GM19397 (cell line): ENCODE measurements at regions not wholly inside any gene's neighbourhood (a gene's known extent, or its start where the extent isn't known, plus 50 kb on each side); places are given as distances from the start of the nearest gene placed in this dataset.

Experiments
- ATAC-seq: cut with Tn5 transposase; IDR thresholded peaks from one replicate; pipeline ENCODE4 v1.9.1; 2021; ENCODE audit warnings: mild to moderate bottlenecking, moderate library complexity; ENCODE audit not compliant: unreplicated experiment

DNA sequence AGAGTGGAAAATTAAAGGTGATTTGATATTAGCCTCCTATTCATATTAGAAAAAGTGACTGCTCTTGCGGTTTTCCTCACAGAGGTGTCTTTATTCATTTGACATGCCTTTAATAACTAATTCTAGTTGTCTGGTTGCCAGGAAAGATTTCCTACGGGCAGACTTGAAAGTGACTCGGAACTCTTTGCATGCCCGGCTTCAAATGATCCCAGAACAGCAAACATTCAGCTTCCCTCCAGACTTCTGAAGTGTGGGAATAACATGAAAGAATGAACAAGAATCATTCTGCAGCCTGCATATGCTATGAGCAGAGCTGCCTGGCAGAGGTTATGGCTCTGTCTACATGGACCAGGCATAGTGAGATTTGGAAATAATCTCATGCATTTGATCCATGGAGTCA lies 89.6 kb upstream of the PKDCC start:
- ATAC-seq = no peak

DNA sequence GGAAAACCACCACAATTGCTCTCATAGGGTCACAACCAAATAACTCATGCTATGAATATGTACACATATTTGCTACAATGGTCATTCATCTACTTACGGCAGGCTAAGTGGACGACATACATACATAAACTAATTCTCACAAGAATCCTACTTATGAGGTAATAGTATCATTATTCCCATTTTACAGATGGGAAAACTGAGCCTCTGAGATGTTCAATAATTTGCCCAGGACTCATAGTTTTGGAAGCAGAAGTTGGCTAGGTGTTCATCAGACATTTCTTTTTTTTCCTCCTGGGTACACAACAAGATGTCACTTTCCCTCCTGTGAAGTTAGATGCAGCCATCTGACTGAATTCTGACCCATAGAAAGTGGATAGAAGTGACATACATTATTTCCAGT lies 89.0 kb upstream of the PKDCC start:
- no peak for ATAC-seq

DNA sequence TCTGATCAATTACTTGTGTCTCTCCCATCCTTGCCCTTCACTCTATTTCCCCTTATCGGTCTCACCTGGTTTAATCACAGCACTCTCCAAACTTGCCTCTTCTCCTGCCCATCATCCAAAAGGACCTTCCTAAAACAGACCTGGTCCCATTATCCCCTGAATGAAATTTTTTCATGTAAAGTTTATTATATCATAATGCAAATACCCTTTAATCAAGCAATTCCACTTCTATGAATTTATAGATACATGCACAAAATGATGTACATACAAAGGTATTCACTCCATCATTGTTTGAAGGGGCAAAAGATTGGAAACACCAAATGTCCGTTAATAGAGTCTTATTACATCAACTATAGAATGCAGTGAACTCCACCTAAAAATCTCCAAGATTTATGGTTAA lies 88.1 kb upstream of the PKDCC start:
- no peak for ATAC-seq

DNA sequence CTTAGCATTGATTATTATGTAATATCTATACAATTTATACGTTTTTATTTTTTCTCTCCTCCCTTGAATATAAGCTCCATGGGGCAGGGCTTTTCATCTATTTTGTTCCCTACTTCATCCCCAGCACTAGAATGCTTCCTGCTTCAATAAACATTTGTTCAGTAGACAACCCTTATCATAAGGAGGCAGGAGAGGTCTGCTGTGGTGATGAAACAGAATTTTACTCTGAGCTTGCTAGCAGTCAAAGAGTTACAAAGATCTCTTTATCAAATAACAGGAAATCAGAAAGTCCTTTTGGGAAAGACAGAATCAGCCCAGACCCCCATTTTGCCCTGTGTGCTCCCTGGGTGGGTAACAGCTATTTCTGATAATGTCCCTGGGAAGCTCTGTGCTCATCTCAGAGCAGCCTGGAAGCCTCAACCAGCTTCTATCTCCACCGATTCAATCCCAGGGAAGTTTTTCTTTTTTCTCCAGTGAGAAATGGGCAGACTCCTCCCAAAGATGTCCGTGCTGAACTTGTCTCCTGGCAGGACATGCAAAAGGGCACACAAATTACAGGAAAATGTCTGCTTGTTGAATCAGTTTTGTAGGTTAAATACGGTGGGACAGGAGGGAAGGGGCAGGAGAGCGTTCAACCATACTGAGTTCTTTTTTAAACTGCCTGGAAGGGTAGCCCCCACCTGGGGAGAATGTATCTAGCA lies 84.7 kb upstream of the PKDCC start:
- no peak for ATAC-seq

DNA sequence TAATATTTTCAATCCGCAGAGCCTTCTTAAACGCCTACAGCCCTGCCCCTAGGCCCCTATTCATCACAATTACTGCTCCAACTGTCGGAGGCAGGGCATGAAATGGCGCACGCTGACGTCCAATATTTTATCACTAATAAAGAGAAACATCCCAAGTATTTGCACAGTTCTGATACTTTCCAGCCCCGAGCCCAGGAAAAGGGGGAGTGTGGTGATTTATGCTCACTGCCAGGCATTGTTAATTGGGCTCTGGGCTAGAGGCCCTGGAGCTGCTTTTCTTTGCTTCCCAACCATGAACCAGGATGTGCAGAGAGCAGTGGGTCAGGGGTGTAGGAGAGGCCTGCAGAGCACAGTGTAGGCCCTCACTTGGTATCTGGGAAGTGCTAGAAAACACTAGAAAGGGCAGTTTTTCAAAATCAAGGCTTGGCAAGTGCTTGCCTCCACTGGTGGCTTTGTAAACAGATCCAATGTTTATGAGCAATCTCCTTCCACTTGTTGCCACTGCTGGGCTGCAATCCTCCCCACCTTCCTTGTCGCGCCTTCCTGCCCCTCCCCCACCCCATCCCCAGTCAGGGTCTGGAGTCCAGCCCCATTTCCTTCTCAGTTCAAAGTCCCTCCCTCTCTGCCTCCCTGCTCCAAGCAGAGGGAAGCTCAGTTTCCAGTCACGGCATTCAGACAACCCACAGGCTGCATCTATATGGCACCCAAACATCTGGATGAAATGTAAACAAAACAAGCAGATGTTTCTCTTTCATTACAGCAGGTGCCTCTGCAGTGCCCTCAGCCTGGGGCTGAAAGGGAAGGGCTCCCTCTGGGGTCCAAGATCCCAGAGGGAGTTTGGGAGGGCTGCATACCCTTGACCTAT lies 83.9 kb upstream of the PKDCC start:
- no peak for ATAC-seq

DNA sequence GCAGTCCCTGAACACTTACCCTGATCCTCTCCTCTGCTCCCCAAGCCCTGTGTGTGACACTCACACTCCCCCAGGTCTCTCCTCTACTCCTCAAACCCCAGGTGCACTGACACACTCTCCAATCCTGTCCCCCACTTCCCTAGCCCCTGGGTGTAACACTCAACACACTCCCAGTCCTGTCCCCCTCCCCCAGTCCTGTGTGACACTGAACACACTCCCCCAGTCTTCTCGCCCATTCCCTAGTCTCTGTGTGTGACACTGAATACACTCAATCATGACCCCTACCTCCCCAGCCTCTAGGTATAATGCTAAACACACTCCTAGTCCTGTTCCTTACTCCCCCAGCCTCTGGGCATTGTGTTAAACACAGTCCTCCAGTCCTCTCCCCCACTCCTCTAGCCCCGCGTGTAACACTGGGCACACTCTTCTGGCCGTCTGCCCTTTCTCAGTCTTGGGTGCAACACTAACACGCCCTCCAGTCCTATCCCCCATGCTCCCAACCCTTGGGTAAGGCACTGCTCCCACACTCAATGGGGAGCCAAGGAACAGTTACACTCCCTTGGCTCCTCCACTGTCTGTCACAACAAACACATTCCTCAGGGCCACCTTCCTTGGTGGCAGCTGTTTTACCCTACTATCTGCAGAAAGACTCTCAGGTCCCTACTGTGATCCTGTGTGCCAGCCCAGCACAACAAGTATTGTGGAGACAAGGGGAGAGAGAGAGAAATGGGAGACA lies 82.5 kb upstream of the PKDCC start:
- no peak for ATAC-seq

DNA sequence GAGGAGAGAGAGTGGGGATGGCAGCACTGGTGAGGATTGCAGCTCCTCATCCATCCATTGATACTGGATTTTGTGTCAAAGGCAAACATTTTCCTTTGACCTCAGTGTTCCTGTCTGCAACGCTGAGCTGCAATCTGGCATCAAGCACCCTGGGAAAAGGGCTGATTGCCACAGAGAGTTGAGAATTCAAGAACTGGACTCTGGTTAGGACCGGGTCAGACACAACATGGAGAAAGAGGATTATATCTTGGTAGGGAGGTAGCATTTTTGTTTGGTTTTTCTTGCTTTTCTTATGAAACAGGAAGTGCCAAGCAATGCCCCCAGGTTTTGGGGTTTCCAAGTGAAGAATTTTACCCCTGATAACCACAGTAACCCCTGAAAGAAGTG lies 81.9 kb upstream of the PKDCC start:
- no peak for ATAC-seq

DNA sequence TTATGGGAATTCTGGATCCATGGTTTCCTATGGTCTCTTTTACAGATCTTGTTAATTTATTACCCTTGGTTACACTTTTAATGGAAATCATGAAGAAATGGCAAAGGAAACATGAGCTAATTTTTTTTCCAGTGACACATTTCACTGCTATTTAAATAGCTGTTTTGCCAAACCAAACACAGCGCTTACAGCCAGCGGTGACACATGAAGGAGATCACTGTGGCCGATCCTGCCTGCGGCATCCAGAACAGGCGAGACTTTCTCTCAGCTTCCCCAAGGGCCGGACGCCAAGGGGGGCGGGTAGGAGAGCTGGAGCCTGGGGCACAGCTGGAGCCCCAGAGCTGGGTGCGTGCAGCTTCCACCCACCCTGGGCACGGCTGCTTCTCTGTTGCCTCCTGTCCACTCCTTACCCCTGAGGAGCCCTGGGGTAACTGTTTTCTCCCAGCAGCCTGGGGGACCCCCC lies 81.4 kb upstream of the PKDCC start:
- no peak for ATAC-seq

DNA sequence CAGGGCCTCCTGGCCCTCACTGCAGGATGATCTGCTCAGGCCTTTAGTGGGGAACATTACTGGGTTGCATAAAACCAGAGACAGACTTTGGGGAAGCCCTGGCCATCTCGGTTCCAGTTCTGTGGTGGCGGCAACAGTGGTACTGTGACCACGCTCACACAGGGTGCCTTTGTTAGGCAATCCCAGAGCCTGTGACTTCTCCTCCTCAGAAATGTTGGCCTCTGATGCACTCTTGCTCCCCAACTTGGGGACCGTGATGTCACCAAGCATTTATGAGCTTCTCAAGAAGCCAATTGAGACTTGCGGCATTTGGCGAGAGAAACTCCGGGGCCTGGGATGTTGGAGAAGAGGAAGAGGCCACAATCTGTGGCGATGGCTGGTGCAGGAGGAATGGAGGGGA lies 80.9 kb upstream of the PKDCC start:
- ATAC-seq = no peak

DNA sequence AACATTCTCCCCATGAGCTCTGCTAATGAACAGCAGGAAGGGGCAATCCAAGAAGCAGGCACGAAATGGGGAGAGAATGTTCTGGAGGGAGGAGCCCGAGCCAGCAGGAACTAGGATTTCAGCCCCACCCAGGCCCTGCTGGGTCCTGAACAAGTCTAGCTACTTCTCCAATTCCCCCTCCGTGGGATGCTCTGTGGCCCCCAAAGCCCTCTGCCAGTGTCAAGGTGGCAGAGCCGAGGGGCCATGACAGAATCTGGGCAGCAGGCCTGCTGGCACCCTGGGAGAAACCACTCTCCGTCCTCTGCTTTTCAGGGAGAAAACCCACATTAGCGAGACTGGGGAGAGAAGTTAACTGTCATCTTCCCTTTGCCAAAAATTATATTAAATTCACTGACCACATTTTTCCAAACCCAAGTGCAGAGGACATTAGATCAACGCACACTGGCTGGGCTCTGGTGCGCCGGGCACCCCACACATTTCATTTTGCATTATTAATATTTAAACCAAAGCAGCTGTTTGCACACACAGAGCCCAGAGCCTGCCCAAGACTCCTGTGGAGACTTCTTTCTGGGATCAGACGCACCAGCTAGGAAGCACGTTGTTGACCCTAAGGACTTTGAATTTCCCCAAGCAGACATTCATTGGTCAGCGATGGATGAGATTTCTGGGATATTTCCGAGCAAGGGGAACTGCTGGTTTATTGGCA lies 80.2 kb upstream of the PKDCC start:
- no peak for ATAC-seq

DNA sequence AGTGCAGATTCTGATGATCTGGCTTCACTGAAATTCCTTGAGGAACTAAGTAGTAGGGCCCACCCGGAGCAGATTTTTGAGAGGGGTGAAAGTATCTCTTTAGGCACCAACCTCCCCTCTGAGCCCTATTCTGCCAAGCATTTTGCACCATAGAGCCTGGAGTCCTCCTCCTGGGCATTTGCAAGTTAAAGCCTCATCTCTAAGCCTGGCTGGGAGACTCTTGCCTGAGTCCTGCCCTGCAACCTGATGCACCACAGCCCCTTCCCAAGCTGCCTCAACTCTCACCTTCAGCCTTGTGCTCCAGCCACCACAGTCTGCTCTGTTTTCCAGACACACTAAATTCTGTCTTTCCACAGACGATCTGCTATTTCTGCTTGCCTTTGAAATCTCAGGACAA lies 79.6 kb upstream of the PKDCC start:
- no peak for ATAC-seq

DNA sequence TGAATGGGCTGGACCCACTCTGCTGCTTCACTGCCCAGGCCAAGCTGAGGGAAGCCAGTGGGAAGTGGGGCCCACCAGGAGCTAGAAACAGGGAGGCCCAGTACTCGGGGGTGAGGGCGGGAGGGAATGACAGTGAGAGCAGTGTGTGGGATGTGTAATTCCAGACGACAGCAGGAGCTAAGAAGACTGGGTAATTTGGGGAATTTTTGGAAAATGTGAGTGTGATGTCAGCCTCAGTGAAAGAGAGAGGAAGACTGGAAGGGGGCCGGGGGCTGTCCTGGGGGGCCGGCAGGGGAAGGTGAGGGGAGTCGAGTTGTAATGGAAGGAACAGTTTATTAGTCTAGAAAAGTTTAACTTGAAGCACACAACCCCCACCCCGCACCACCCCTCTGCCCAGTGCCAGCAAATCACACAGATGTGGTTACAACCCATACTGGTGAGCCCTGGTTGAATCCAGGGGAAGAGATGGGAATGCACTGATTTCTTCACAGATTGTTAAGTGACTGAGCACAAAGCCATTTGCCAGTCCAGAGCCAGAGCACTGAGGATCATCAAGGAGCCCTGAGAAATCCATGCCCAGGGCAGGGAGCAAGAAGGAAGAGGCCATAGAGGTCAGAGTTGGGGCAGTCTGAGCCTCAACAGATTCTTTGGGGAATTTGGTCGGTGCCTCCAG lies 76.7 kb upstream of the PKDCC start:
- ATAC-seq = no peak

DNA sequence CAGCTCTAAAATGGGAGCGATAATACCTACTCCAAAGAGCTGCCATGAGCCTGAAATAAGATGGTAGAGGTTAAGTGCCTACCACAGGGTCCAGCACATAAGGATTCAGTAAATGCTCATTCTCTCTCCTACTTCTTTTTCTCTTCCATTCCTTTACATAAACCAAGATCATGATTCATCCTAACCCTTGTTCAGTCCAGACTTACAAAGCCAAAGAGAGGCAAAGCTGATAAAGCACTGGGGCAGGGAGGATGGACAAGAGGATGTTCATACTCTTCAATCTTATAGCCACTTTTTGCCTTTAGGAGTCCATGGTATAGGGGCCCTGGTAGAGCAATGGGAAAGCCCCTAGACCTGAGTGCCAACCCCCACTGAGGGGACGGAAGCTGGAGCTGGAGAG lies 75.6 kb upstream of the PKDCC start:
- no peak for ATAC-seq

DNA sequence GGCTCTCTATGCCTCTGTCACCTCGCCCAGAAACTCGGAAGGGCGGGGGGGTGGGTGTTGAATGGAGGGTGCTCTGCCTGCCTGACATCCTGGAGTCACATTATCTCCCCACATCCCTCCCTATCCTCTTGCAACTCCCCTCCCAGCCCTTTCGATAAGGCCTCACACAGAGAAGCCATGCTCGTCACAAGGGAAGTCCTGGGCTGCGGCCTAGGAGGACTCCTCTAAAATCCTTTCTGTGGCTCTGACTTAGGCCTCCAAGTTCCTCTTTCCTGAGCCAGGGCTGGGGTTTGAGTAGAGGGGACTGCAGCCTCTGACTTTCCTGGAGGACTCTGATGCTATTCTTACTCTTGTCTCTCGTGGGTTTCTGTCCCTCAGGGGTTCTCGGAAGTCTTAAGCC lies 75.0 kb upstream of the PKDCC start:
- no peak for ATAC-seq

DNA sequence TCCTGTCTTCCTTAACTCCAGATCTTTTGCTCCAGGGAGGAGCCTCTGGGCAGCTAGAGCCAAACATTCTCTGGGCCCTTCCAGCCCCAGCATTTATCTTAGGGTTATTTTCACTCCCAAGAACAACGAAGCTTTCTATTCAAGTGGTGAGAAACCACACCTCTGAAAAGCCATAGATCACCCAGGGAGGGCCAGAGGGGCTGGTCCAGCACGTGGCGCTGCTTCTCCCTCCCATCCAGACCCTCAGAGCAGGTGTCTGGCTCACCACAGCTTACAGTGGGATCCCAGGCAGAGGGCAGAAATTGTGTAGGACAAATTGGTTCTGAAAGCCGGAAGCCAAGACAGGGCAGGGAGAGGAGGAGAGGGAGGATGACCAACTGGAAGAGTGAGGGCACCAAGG lies 74.0 kb upstream of the PKDCC start:
- ATAC-seq = no peak

DNA sequence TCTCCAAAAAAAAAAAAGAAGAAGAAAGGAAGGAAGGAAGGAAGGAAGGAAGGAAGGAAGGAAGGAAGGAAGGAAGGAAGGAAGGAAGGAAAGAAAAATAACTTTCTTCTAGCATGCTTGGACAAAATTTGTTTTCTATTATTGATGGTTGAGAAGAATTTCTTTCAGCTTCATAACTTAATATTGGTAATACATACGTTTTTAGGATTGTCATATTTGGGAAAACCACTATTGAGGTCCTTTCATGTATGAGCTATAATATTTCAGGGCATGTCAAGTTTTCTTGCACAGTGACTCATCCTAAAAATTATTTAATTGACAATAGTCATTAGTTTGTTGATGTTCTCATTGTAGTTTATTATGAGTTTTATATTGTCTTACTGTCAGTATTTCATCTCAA lies 66.4 kb upstream of the PKDCC start:
- ATAC-seq = no peak

DNA sequence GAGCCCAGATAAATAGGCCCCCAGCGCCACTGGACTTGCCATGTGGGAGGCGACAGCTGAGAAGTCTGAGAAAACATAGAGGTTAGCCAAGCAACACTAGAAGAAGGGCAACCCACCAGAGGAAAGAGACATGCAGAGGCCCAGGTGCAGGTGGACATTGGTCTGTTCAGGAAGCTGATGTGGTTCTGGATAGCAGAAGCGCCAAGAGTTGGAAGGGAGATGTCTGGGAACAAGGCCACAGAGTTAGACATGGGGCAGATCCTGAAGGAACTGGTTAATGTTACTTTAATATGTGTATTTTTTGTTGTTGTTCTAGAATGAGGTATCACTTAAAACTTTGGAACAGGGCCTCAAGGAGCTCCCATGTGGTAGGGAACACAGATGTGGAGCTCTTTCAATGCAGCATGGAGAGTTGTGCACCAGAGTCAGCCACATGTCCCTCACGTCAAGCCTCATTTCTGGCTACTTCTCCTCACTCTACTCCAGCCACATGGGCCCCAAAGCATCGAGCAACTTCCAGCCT lies 62.2 kb upstream of the PKDCC start:
- no peak for ATAC-seq

DNA sequence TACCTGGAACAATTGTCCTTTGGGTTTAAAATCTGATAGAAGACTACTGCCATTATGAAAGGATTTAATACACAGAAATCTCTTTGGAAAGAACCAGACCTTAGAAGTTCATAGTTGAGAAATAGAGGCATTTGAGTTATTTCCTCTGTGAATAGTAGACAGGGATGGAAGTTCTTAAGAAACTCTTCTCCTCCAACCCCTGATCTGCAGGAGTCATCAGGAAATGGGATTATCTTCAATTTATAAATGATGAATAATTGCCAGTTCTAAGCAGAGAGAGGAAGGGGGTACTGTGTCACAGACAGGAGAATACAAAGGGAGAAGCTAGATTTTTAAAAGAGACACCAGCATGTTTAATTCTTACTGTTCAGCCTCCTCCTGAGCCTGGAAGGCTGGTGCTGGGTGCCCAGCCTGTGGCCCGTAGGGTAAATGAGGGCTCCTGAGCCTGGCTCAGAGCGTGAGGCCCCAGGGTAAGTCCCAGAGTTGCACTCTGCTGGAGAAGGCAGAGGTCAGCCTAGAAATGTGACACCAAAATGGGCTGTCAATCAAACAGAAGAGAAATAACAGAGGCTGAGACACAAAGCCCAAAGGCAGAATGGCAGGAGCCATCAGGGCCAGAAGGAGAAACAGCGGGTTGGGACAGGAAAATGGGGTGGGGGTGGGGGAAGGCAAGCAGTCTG lies 58.2 kb upstream of the PKDCC start:
- ATAC-seq = no peak

DNA sequence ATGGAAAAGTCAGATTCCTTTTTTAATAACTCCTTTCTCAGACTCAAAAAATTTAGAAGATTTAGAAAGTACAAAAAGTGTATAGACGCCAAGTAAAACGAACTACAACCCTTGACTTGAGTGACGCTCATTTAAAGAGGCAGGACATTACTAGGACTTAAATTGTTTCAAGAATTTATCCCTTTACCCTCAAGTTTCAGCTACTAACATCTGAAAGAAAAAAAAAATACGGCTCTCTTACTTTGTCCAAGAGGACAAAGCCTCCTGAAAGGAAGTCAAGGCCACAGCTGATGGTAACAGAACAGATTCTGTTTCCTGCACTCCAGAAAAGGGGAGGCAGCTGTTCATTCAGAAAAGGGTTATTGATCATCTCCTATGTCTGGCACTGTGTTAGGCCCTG lies 57.6 kb upstream of the PKDCC start:
- ATAC-seq = no peak

DNA sequence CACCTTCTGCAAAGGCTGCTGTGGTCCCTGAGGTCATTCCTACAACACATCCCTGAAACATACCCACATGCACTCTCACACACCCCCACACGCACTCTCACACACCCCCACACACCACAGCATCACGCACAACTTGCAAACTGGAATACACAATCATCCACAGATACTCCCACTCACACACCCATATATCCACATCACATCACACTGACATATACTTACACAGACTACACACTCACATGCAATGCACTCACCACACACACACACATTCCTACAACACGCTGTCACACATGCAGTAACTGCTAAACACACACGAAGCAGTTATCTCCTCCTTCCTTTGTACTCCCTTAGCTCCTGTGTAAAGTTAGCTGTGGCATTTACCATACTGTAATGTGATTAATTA lies 57.1 kb upstream of the PKDCC start:
- ATAC-seq = no peak
